GM23338 (cell line): ENCODE measurements at regions not wholly inside any gene's neighbourhood (a gene's known extent, or its start where the extent isn't known, plus 50 kb on each side); places are given as distances from the start of the nearest gene placed in this dataset.

Source experiments
- ATAC-seq: fragments of 200-7000 bp; cut with Tn5 transposase; 3 replicates; pipeline ENCODE4 v1.9.1; 2020
- DNase-seq: peaks from one replicate; pipeline ENCODE4 v3.0.0-alpha.2; 2015; ENCODE audit warnings: low spot score
- H2AFZ ChIP-seq: fragments of 200-600 bp; sonication (generic); 2 replicates; pipeline ENCODE4 v1.8.0; 2016; ENCODE audit warnings: antibody characterized with exemption, mild to moderate bottlenecking, moderate library complexity
- H3F3A ChIP-seq: fragments of 200-600 bp; sonication (generic); replicated peaks from 2 replicates; pipeline ENCODE4 v1.8.0; 2017; ENCODE audit warnings: antibody characterized with exemption, mixed run types, low read depth
- H3K27ac ChIP-seq: fragments of 200-600 bp; sonication (generic); 2 replicates; pipeline ENCODE4 v1.6.1; 2016; ENCODE audit warnings: low read depth
- H3K27me3 ChIP-seq: fragments of 200-600 bp; sonication (generic); 2 replicates; pipeline ENCODE4 v1.8.0; 2016; ENCODE audit warnings: mild to moderate bottlenecking, mixed run types, moderate library complexity; ENCODE audit not compliant: insufficient read depth
- H3K36me3 ChIP-seq: fragments of 200-600 bp; sonication (generic); 2 replicates; pipeline ENCODE4 v1.8.0; 2016; ENCODE audit warnings: mild to moderate bottlenecking; ENCODE audit not compliant: insufficient read depth
- H3K4me1 ChIP-seq: fragments of 200-600 bp; sonication (generic); 2 replicates; pipeline ENCODE4 v1.8.0; 2016; ENCODE audit warnings: mild to moderate bottlenecking, moderate library complexity; ENCODE audit not compliant: insufficient read depth
- H3K4me2 ChIP-seq: fragments of 200-600 bp; sonication (generic); 2 replicates; pipeline ENCODE4 v1.7.1; 2017; ENCODE audit warnings: mixed run types
- H3K4me3 ChIP-seq: fragments of 200-600 bp; sonication (generic); 2 replicates; pipeline ENCODE4 v1.6.1; 2016; ENCODE audit warnings: mixed run types
- H3K79me2 ChIP-seq: fragments of 200-600 bp; sonication (generic); replicated peaks from 2 replicates; pipeline ENCODE4 v1.8.0; 2017; ENCODE audit warnings: mild to moderate bottlenecking; ENCODE audit not compliant: insufficient read depth
- H3K9me2 ChIP-seq: fragments of 200-600 bp; sonication (generic); 2 replicates; pipeline ENCODE4 v1.8.0; 2017; ENCODE audit not compliant: insufficient read depth
- H4K20me1 ChIP-seq: fragments of 200-600 bp; sonication (generic); replicated peaks from 2 replicates; pipeline ENCODE4 v1.8.0; 2017; ENCODE audit warnings: mild to moderate bottlenecking; ENCODE audit not compliant: insufficient read depth
- H3K27ac Mint-ChIP-seq: 2 replicates; pipeline ENCODE4 v1.8.0; 2020; ENCODE audit warnings: inconsistent platforms, mild to moderate bottlenecking, moderate library complexity, mixed read lengths
- H3K27me3 Mint-ChIP-seq: 3 replicates; pipeline ENCODE4 v1.8.0; 2022; ENCODE audit warnings: low read depth, mild to moderate bottlenecking, moderate library complexity, mixed read lengths, inconsistent platforms; ENCODE audit not compliant: insufficient read depth, poor library complexity
- H3K36me3 Mint-ChIP-seq: 3 replicates; pipeline ENCODE4 v1.8.0; 2021; ENCODE audit warnings: low read depth, mild to moderate bottlenecking, inconsistent platforms, moderate library complexity, mixed read lengths
- H3K4me1 Mint-ChIP-seq: 3 replicates; pipeline ENCODE4 v1.8.0; 2020; ENCODE audit warnings: mild to moderate bottlenecking, inconsistent platforms, mixed read lengths
- H3K4me3 Mint-ChIP-seq: 3 replicates; pipeline ENCODE4 v1.8.0; 2021; ENCODE audit warnings: moderate library complexity, mild to moderate bottlenecking, inconsistent platforms, mixed read lengths
- H3K9me3 Mint-ChIP-seq: 3 replicates; pipeline ENCODE4 v1.8.0; 2020; ENCODE audit warnings: moderate library complexity, mild to moderate bottlenecking, inconsistent platforms, mixed read lengths
- EZH2 ChIP-seq: fragments of 200-600 bp; sonication (generic); IDR thresholded peaks from one replicate; pipeline ENCODE4 v1.8.0; 2017; ENCODE audit warnings: antibody characterized with exemption, mild to moderate bottlenecking, low read depth; ENCODE audit not compliant: unreplicated experiment
- POLR2AphosphoS5 ChIP-seq: IDR thresholded peaks from 2 replicates; pipeline ENCODE4 v1.6.1; 2016; ENCODE audit warnings: antibody characterized with exemption, low read depth
- STAT1 ChIP-seq: IDR thresholded peaks from one replicate; pipeline ENCODE4 v1.6.1; 2016; ENCODE audit warnings: antibody characterized with exemption; ENCODE audit not compliant: unreplicated experiment
- ZNF114 ChIP-seq: fragments of 250-450 bp; sonication (Bioruptor Pico); IDR thresholded peaks from 2 replicates; pipeline ENCODE4 v1.5.0; 2020; ENCODE audit warnings: mild to moderate bottlenecking, moderate library complexity
- TF ChIP-seq, protein P1 (sequence below): IDR thresholded peaks from one replicate; pipeline ENCODE4 v1.6.1; 2018; ENCODE audit warnings: antibody characterized with exemption; ENCODE audit not compliant: unreplicated experiment
- TF ChIP-seq, protein P2 (sequence below): IDR thresholded peaks from 2 replicates; pipeline ENCODE4 v1.6.1; 2016; ENCODE audit warnings: antibody characterized with exemption
- TF ChIP-seq, protein P3 (sequence below): fragments of 250-450 bp; sonication (Bioruptor Pico); IDR thresholded peaks from 2 replicates; pipeline ENCODE4 v1.5.0; 2020; ENCODE audit warnings: mild to moderate bottlenecking, moderate library complexity

DNA sequence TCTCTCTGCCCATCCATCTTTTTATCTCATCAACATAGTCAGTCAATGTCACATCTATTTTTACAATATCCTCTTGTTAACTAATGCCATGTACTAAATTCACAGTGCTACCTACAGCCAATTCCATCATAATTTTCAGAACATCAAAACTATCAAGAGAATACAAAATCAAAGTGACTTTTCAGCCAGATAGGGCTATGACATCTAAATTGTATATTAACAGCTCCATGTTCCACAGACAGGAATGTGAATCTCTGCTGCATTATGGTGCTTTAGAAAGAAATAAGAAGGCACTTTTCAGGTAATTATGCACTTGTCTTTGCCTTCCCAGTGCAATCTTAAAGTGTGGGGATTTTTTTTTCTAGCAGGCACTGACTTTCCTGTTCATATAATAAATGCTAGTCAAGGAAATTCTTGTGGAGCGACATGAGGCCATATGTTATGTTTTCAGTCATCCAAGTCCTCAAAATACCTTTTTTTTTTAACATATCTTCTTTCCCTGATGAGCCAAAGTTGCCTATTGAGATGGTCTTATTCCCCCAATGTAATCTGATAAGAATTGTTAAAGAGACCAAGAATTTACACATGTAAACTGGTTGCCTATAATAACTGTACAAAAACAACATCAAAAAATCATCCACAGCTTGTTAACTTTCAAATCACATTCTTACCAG, 252.0 kb upstream of the CNTN3 start:
- H3K9me2 ChIP-seq: peaks cover 3% of the 10 kb centered on the region; the same call in 1 of the 2 replicates
- DNase-seq: no peak
- Mint-ChIP-seq H3K9me3 (no peaks in the 10 kb centered on the region), H3K4me3 (no peak overlapping the region), H3K27me3 (peaks cover 2% of the 10 kb centered on the region), H3K27ac (no peak overlapping the region), H3K36me3 (no peaks in the 10 kb centered on the region), H3K4me1 (no peaks in the 10 kb centered on the region)
- H3K27me3 ChIP-seq: no peaks in the 10 kb centered on the region
- no peaks in the 10 kb centered on the region for H3F3A ChIP-seq
- H3K4me2 ChIP-seq: no peak overlapping the region
- H3K4me1 ChIP-seq: no peaks in the 10 kb centered on the region
- no peak for ATAC-seq
- H3K36me3 ChIP-seq: no peaks in the 10 kb centered on the region
- H3K4me3 ChIP-seq: no peak overlapping the region
- H3K27ac ChIP-seq: no peak overlapping the region
- H4K20me1 ChIP-seq: no peaks in the 10 kb centered on the region
- no peaks in the 10 kb centered on the region for H3K79me2 ChIP-seq
- no peak overlapping the region for H2AFZ ChIP-seq
- no peak for TF ChIP-seq ZNF114 (CRISPR knock-in tag)
- no peak for TF ChIP-seq EZH2
- TF ChIP-seq, protein P1, sequence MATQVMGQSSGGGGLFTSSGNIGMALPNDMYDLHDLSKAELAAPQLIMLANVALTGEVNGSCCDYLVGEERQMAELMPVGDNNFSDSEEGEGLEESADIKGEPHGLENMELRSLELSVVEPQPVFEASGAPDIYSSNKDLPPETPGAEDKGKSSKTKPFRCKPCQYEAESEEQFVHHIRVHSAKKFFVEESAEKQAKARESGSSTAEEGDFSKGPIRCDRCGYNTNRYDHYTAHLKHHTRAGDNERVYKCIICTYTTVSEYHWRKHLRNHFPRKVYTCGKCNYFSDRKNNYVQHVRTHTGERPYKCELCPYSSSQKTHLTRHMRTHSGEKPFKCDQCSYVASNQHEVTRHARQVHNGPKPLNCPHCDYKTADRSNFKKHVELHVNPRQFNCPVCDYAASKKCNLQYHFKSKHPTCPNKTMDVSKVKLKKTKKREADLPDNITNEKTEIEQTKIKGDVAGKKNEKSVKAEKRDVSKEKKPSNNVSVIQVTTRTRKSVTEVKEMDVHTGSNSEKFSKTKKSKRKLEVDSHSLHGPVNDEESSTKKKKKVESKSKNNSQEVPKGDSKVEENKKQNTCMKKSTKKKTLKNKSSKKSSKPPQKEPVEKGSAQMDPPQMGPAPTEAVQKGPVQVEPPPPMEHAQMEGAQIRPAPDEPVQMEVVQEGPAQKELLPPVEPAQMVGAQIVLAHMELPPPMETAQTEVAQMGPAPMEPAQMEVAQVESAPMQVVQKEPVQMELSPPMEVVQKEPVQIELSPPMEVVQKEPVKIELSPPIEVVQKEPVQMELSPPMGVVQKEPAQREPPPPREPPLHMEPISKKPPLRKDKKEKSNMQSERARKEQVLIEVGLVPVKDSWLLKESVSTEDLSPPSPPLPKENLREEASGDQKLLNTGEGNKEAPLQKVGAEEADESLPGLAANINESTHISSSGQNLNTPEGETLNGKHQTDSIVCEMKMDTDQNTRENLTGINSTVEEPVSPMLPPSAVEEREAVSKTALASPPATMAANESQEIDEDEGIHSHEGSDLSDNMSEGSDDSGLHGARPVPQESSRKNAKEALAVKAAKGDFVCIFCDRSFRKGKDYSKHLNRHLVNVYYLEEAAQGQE: no peak
- TF ChIP-seq STAT1: no peak
- TF ChIP-seq POLR2AphosphoS5: no peak
- TF ChIP-seq, protein P2, sequence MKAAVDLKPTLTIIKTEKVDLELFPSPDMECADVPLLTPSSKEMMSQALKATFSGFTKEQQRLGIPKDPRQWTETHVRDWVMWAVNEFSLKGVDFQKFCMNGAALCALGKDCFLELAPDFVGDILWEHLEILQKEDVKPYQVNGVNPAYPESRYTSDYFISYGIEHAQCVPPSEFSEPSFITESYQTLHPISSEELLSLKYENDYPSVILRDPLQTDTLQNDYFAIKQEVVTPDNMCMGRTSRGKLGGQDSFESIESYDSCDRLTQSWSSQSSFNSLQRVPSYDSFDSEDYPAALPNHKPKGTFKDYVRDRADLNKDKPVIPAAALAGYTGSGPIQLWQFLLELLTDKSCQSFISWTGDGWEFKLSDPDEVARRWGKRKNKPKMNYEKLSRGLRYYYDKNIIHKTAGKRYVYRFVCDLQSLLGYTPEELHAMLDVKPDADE: no peak
- TF ChIP-seq, protein P3, sequence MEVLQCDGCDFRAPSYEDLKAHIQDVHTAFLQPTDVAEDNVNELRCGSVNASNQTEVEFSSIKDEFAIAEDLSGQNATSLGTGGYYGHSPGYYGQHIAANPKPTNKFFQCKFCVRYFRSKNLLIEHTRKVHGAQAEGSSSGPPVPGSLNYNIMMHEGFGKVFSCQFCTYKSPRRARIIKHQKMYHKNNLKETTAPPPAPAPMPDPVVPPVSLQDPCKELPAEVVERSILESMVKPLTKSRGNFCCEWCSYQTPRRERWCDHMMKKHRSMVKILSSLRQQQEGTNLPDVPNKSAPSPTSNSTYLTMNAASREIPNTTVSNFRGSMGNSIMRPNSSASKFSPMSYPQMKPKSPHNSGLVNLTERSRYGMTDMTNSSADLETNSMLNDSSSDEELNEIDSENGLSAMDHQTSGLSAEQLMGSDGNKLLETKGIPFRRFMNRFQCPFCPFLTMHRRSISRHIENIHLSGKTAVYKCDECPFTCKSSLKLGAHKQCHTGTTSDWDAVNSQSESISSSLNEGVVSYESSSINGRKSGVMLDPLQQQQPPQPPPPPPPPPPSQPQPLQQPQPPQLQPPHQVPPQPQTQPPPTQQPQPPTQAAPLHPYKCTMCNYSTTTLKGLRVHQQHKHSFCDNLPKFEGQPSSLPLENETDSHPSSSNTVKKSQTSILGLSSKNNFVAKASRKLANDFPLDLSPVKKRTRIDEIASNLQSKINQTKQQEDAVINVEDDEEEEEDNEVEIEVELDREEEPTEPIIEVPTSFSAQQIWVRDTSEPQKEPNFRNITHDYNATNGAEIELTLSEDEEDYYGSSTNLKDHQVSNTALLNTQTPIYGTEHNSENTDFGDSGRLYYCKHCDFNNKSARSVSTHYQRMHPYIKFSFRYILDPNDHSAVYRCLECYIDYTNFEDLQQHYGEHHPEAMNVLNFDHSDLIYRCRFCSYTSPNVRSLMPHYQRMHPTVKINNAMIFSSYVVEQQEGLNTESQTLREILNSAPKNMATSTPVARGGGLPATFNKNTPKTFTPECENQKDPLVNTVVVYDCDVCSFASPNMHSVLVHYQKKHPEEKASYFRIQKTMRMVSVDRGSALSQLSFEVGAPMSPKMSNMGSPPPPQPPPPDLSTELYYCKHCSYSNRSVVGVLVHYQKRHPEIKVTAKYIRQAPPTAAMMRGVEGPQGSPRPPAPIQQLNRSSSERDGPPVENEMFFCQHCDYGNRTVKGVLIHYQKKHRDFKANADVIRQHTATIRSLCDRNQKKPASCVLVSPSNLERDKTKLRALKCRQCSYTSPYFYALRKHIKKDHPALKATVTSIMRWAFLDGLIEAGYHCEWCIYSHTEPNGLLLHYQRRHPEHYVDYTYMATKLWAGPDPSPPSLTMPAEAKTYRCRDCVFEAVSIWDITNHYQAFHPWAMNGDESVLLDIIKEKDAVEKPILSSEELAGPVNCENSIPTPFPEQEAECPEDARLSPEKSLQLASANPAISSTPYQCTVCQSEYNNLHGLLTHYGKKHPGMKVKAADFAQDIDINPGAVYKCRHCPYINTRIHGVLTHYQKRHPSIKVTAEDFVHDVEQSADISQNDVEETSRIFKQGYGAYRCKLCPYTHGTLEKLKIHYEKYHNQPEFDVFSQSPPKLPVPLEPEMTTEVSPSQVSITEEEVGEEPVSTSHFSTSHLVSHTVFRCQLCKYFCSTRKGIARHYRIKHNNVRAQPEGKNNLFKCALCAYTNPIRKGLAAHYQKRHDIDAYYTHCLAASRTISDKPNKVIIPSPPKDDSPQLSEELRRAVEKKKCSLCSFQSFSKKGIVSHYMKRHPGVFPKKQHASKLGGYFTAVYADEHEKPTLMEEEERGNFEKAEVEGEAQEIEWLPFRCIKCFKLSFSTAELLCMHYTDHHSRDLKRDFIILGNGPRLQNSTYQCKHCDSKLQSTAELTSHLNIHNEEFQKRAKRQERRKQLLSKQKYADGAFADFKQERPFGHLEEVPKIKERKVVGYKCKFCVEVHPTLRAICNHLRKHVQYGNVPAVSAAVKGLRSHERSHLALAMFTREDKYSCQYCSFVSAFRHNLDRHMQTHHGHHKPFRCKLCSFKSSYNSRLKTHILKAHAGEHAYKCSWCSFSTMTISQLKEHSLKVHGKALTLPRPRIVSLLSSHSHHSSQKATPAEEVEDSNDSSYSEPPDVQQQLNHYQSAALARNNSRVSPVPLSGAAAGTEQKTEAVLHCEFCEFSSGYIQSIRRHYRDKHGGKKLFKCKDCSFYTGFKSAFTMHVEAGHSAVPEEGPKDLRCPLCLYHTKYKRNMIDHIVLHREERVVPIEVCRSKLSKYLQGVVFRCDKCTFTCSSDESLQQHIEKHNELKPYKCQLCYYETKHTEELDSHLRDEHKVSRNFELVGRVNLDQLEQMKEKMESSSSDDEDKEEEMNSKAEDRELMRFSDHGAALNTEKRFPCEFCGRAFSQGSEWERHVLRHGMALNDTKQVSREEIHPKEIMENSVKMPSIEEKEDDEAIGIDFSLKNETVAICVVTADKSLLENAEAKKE (CRISPR knock-in tag): no peak
